IMR-90 (cell line): ENCODE measurements at regions not wholly inside any gene's neighbourhood (a gene's known extent, or its start where the extent isn't known, plus 50 kb on each side); places are given as distances from the start of the nearest gene placed in this dataset.

Experiments used
- BHLHE40 ChIP-seq: fragments of 150-350 bp; IDR thresholded peaks from 2 replicates; pipeline ENCODE4 v1.6.1; 2016; ENCODE audit warnings: mild to moderate bottlenecking, low read depth, low read length
- CTCF ChIP-seq: conservative IDR thresholded peaks from 2 replicates; pipeline ENCODE4 v1.5.1; 2012; ENCODE audit warnings: mild to moderate bottlenecking, low read depth, low read length, improper control_type of control experiment
- ELK1 ChIP-seq: fragments of 150-350 bp; IDR thresholded peaks from 2 replicates; pipeline ENCODE4 v1.6.1; 2016; ENCODE audit warnings: low read depth, mild to moderate bottlenecking, low read length, moderate library complexity, borderline replicate concordance
- FOS ChIP-seq: fragments of 150-350 bp; IDR thresholded peaks from 2 replicates; pipeline ENCODE4 v1.6.1; 2016; ENCODE audit warnings: low read depth, low read length
- MAZ ChIP-seq: IDR thresholded peaks from 2 replicates; pipeline ENCODE4 v1.6.1; 2012; ENCODE audit warnings: low read depth, mild to moderate bottlenecking, low read length, improper control_type of control experiment, moderate library complexity, borderline replicate concordance
- MXI1 ChIP-seq: IDR thresholded peaks from 2 replicates; pipeline ENCODE4 v1.6.1; 2012; ENCODE audit warnings: low read depth, mild to moderate bottlenecking, low read length, moderate library complexity, borderline replicate concordance
- POLR2A ChIP-seq: IDR thresholded peaks from 2 replicates; pipeline ENCODE4 v1.6.1; 2012; ENCODE audit warnings: mild to moderate bottlenecking, low read depth, low read length
- RAD21 ChIP-seq: IDR thresholded peaks from 2 replicates; pipeline ENCODE4 v1.6.1; 2012; ENCODE audit warnings: low read length, improper control_type of control experiment
- RCOR1 ChIP-seq: IDR thresholded peaks from 2 replicates; pipeline ENCODE4 v1.6.1; 2012; ENCODE audit warnings: mild to moderate bottlenecking, low read length, improper control_type of control experiment; ENCODE audit not compliant: insufficient replicate concordance
- RFX5 ChIP-seq: IDR thresholded peaks from 2 replicates; pipeline ENCODE4 v1.8.0; 2012; ENCODE audit warnings: low read depth, mild to moderate bottlenecking, low read length, moderate library complexity
- SMC3 ChIP-seq: fragments of 150-350 bp; IDR thresholded peaks from 2 replicates; pipeline ENCODE4 v1.6.1; 2016; ENCODE audit warnings: low read depth, mild to moderate bottlenecking, antibody characterized with exemption, low read length, moderate library complexity
- USF2 ChIP-seq: fragments of 150-350 bp; IDR thresholded peaks from 2 replicates; pipeline ENCODE4 v1.6.1; 2017; ENCODE audit warnings: mild to moderate bottlenecking, antibody characterized with exemption, low read length, low read depth

- TF ChIP-seq CTCF = no peak
- TF ChIP-seq POLR2A = no peak
- no peak for TF ChIP-seq SMC3
- no peak for TF ChIP-seq RAD21
- TF ChIP-seq MAZ = no peak
- TF ChIP-seq FOS = no peak
- no peak for TF ChIP-seq ELK1
- no peak for TF ChIP-seq USF2
- no peak for TF ChIP-seq BHLHE40
- TF ChIP-seq MXI1 = no peak
- no peak for TF ChIP-seq RFX5
- no peak for TF ChIP-seq RCOR1
These were observed 256.8 kb upstream of the FLRT2 start for GRCh38 chr14:85273099-85273677.
